HG02852 (cell line): ENCODE measurements at regions not wholly inside any gene's neighbourhood (a gene's known extent, or its start where the extent isn't known, plus 50 kb on each side); places are given as distances from the start of the nearest gene placed in this dataset.
"Not testable (repeated sequence)": the region's sequence is repeated elsewhere in the genome, so short reads cannot be mapped to it uniquely, and the experiment has no call there.

Experiments
- ATAC-seq: cut with Tn5 transposase; IDR thresholded peaks from one replicate; pipeline ENCODE4 v1.9.1; 2021; ENCODE audit warnings: mild to moderate bottlenecking, moderate library complexity; ENCODE audit not compliant: unreplicated experiment

DNA sequence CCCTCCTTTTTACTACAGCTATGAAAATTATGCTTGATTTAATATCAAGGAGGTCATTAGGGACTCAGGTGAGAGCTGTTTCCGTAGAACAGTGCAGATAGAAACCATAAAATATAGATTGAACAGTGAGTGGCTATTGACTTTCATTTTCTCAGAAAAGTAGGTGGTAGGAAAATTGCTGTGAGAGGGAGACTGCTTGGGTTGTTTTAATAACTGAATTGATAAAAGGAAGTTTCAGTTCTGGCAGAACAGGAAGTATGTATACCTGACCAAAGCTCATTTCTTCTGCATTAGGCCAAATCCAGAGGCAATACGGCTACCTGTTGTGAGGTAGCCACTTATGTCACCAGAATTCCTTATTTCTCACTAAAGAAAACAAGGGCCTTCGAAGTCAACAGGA lies 761.7 kb upstream of the ARRDC3 start:
- no peak for ATAC-seq

DNA sequence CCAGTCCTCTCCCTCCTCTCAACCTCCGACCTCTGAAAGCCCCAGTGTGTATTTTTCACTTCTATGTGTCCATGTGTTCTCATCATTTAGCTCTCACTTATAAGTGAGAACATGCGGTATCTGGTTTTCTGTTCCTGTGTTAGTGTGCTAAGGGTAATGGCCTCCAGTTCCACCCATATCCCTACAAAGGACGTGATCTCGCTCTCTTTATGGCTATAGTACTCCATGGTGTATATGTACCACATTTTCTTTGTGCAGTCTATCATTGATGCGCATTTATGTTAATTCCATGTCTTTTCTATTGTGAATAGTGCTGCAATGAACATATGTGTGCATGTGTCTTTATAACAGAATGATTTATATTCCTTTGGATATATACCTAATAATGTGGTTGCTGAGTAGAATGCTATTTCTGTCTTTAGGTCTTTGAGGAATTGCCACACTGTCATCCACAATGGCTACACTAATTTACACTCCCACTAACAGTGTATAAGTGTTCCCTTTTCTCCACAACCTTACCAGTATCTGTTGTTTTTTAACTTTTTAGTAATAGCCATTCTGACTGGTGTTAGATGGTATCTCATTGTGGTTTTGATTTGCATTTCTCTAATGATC lies 749.3 kb upstream of the ARRDC3 start:
- ATAC-seq, result not testable (repeated sequence)

DNA sequence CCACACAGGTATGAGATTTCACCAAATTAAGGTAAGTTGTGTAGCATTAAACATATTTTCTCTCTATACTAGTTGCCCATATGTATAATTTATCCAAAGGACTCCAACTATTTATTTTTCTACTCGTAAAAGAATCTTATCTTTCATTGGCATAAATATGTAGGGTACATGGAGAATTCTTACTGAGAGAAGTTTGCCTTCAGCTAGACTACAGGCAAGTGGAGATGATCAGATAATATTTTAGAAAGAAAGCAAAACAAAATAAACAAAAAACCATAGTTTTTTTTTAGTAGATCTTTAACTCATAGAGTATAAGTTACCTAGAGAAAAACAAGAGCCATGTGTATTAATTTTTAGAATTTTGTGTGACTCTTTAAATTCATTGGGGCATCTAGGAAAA lies 743.1 kb upstream of the ARRDC3 start:
- no peak for ATAC-seq

DNA sequence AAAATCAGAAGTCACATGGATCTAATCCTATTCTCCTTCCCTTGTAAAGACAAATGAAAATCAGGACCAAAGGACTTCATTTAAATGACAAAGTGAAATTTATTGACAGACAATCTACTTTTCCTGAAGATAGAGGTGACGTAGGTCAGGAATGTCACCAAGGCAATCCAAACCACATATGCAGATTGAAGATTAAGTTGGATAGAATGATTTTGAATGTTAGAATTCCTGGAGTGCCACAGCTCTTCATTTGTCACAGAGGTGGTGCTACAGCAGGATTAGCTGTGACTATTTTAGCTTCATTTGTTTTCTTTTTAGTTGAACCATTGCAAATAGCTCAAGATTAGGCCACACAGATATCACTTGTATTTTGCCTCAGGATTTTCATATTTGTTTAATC lies 736.0 kb upstream of the ARRDC3 start:
- no peak for ATAC-seq

DNA sequence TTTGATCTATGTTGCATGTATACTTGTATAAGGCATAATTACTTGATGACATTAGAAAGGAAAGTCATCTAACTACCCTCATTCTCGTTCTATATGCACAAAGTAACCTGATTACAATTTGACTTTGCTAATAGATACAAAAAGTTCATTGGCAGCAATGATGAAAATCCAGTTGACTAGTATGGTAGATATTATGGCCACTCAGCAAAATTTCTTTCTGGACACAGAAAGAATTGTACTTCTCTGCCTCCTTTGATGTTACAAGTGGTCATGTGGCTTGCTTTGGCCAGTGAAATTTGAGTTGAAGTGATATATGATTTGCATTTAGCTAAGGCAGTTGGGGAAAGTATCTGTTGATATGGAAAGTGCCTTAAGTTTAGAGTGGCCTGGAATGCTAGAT lies 723.7 kb upstream of the ARRDC3 start:
- no peak for ATAC-seq

DNA sequence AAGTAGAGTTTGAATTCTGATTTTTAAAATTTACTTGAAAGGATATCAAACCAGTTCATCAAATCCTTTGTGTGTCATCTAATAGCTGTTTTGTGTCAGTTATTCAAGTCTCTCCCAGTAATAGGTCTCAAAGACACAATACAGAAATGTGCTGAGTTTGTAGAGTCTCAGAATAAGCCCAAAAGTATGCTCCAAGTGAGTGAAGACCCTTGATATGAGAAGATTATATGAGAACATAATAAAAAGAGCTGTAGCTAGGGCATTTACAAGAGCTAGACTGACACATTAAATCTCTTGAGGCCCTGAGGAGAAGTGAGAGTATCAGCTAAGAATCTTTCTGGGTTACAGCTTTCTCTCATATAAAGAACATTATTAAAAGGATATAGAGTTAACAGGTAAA lies 721.0 kb upstream of the ARRDC3 start:
- ATAC-seq, result no peak

DNA sequence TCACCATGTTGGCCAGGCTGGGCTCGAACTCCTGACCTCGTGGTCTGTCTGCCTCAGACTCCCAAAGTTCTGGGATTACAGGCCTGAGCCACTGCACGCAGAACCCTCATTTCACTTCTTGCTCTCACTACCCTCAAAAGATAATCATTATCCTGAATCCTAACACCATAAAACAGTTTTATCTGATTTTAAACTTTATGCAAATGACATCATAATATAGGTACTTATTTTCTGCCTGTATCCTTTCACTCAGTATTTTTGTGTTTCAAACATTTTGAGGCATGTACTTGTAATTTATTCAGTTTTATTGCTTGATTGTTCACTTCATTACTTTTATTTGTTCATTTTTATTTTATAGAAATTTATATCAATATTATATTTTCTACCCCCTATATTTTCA lies 719.2 kb upstream of the ARRDC3 start:
- no peak for ATAC-seq

DNA sequence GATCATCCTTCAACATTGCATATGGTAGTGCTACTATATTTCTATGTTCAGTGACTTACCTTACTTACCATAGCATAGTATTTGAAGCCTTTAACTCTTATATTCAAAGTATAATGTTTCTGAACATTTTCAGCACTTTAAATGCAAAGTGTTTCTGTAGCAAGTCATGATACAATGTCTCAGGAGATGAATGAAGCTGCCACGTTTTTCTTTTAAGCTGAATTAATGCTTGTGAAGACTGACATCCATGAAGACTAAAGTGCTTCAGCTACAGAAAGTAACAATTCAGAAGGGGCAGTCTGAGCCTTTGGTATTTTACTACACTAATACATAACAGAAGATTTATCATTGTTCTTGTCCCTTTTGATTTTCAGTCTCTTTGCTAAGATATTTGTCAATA lies 709.1 kb upstream of the ARRDC3 start:
- ATAC-seq, result no peak

DNA sequence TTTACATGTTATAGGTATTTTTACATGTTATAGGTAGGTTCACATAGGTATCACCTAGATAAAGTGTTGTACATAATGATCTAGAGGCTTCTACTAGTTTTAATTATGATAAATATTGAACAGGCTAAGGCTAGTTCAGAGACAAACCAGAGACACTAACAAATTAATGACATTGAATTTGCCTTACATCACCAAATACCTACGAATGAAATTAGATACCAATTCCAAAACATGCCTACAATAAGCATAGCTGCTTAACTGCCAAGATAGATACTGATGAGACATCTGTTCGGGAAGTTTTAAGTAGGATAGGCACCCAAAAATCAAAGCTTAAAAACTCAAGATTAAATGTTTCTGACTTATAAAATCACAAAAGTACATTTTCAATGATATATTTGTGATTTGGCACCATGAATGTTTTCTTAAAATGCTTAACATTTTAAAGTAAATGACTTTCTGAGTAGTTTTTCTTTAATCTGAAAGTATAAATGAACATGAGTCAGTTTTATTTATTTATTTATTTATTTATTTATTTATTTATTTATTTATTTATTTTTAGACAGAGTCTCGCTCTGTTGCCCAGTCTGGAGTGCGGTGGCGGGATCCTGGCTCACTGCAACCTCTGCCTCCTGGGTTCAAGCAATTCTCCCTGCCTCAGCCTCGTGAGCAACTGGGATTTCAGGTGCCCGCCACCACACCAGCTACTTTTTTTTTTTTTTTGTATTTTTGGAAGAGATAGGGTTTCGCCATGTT lies 703.1 kb upstream of the ARRDC3 start:
- no peak for ATAC-seq

DNA sequence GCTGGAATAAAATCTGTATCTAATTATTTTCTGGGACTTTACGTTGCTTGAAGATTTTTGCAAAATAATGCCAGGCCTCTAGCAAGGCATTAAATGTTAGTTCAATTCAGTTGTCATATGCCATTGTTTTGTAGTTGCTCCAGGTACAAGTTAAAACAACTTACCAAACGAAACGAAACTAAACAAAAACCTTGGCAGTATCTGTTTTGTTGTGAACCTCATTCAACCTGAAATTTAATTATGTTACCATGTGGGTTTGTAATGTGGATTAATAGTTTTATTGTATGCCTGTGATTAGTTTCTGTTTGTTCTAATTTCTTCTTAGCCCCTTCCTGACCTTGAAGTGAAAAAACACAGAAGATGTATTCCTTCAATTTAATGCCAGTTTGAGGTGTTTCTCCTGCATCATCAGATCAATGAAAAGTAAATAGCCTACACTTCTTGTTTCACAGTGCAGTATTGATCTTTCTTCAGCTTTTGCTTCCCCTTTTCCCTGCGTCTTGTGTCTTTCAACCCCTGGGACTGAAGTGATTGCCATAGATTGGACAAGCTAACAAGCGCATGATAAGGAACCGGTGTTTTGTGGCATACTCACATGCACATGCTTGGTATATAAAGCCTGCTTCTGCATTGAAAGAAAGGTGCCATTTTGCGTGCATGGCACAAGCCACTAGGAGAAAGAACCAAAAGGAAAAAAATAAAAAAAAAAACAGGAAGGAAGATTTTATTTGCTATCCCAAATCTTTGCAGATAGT lies 699.0 kb upstream of the ARRDC3 start:
- no peak for ATAC-seq

DNA sequence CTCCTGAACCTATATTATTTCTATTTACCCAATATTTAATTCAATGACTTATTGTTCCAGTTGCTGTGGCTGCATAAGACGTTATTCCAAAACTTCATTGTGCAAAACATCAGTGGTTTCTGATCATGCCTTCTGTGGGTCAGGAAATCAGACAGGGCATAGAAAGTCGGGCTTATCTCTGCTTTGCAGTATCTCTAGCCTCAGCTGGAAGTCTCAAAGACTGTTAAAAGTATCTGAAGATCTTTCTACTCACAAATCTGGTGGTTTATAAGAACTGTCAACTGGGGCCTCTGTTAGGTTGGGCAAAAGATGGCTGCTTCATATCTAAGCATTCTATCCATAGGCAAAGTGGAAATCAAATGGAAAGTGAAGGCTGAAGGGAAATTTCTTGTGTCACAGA lies 687.7 kb upstream of the ARRDC3 start:
- ATAC-seq, result no peak

DNA sequence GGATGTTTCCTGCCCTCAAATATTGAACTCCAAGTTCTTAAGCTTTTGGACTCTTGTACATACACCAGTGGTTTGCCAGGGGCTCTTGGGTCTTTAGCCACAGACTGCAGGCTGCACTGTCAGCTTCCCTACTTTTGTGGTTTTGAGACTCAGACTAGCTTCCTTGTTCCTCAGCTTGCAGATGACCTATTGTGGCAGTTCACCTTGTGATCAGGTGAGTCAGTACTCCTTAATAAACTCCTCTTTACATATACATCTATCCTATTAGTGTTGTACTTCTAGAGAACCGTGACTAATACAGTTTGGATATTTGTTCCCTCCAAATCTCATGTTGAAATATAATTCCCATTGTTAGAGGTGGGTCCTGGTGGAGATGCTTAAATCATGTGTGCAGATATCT lies 681.9 kb upstream of the ARRDC3 start:
- no peak for ATAC-seq

DNA sequence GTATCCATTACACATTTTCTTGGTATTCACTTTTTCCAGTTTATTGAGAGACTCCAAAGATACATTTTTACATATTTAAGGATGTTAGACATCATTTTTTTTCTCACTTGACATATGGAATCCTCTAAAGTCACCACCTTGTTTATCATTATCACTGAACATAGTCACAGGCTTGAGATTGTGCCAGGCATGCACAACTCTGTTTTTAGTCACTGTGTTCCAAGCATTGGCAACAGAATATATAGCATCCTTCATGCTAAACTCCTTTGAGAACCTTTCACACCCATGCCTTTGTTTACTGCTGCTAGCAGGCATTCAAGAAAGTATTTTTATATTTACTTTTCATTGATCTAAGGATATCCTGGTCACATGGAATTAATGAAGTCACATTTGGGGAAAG lies 668.6 kb upstream of the ARRDC3 start:
- no peak for ATAC-seq

DNA sequence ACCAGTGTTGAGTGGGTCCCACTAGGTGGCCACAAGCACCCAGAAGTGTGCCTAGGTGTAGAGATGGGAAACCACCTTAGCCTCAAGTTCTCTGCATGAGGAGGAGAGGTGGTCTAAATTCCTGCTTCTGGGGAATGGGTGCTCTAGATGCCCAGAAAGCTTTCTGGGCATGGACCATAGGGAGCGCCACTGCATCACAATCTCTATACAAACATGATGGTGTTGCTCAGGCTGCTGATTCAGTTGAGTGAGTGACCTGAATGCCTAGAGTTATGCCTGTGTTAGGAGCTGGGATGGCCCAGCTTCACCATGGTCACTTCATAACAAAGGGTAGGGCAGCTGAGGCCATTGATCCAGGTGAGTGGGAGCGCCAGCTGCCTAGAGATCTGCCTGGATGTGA lies 667.9 kb upstream of the ARRDC3 start:
- no peak for ATAC-seq

DNA sequence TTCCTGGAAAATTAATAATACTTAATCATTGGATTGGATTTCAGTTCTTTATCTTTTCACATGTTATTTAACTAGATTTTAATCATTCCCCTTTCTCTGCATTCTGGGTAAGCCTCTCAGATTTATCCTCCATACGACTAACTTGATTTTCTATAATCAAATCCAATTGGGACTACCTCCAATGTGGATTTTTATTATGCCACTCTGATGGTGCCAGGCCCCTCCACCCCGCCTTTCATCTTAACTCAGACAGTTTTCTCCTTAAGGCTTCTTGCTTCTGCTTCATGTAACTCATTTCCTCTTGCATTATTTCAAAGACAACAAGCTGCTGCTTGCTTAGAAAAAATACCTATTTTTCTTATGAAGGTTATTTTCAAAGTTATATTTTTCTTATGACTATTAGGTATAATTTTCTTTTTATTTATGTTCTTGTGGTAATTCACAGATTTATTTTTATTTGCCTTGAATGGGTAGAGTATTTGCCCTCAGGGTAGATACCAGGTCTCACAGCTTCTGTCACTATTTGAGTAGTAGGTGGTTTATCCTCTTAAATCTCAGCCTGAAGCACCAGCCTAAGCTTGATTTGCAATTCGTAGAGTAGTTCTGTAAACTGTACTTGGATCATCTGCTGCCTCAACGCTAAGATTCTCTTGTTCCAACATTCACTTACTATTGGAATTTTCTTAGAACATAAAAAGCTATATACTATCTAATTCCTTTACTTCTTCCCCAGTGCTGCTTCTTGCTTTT lies 659.0 kb upstream of the ARRDC3 start:
- no peak for ATAC-seq

DNA sequence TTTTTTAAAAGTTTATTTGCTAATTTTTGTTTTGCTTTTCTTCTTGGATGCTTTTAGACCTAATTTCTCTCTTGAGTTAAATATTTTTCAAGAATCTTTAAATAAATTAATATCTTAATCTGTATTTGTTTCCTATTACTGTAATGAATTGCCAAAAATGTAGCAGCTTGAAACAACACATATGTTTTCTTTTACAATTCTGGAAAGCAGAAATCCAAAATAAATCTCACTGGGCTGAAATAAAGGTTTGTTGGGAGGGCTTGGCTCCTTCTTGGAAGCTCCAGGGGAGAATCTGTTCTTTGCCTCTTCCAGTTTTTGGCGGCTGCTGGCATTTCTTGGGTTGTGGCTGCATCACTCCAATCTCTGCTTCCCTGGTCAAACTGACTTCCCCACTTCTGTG lies 658.1 kb upstream of the ARRDC3 start:
- ATAC-seq, result no peak

DNA sequence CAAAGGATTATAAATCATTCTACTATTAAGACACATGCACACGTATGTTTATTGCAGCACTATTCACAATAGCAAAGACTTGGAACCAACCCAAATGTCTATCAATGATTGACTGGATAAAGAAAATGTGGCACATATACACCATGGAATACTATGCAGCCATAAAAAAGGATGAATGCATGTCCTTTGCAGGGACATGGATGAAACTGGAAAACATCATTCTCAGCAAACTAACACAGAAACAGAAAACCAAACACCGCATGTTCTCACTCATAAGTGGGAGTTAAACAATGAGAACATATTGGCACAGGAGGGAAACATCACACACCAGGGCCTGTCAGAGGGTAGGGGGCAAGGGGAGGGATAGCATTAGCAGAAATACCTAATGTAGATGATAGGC lies 646.7 kb upstream of the ARRDC3 start:
- ATAC-seq, result not testable (repeated sequence)

DNA sequence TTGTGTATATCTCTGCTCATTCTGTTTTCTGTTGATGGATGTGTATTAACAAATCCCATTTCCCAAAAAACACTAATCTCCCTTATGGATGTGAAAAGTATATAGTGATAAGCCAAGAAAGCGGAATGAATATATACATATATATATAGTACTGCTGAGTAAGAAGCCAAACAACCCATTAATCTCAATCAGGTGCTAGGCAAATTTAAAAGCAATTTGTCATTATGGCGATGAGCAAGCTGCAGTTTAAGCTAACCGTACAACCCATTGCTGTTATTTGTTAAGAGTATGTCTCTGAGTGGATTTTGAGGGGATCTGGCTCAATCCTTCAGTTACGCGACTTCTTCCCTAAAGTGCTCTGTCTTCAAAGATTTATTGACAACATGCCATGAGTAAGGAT lies 640.4 kb upstream of the ARRDC3 start:
- ATAC-seq, result no peak

DNA sequence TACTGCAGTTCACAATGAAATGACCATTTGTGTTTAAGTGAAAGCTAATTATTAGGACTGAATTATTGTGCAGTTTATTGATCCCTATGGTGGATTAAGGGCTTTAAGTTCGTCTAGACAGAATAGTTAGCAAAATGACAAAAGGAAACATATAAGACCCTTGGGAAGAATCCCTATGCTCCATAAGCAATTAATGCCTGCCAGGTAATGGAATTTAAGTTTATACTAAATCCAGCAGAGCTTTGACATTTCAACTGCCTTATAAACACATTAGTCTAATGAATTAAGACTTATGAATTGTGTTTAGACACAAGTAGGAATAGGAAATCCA lies 640.0 kb upstream of the ARRDC3 start:
- ATAC-seq, result no peak

DNA sequence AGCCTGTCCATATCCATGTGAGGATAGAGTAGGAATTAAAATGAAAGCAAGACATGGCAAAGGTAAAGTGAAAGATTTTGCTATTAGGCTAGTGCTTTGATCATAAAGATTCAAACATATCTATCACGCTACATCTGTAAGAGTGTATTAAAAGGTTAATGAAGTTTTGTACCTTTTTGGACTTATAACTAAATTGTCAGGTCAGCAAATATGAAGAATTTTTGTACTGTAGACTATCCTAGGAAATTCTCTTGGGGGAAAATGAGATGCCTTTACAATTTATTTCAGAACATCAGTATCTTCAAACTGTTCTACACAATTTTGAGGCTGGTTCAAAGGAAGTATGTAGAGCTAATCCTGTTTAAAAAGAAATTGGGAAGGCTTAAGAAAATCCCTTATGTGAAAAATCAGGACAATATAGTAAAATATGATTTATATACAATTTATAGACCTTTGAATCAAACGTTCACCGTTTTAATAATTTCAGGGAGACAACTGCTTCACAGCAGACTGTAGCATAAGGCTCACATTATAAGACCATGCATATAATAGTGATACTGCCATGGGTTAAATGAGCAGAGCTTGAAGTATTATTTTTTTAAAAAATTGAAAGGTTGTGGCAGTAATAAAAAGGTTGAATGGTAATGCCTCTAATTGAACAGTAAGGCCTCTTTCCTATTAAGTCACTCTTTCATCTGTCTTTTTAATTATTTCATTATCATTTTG lies 639.5 kb upstream of the ARRDC3 start:
- ATAC-seq, result no peak

DNA sequence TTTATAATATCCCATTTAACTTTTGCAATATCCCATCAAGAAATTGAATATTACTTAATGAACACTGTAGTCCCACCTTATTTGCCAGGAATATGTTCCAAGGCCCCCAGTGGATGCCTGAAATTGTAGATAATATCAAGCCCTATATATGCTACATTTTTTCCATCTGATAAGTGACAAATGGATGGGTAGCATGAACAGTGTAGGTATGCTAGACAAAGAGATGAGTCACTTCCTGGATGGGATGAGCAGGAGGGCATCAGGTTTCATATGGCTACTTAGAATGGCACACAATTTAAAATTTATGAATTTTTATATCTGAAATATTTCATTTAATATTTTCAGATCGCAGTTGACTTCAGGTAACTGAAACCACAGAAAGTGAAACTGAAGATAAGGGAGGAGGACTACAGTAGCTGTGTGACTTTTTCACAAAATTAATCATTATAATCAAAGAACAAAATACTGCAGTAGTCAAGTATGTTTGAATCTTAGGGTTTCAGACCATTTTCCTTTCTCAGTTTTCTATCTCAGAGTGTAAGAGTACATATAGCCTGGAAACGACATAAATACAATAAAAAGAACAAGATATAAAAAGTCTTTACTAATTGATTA lies 636.4 kb upstream of the ARRDC3 start:
- ATAC-seq, result no peak
